Esophagus muscularis mucosa (tissue), 4 donors: ENCODE measurements at regions not wholly inside any gene's neighbourhood (a gene's known extent, or its start where the extent isn't known, plus 50 kb on each side); places are given as distances from the start of the nearest gene placed in this dataset.

ENCODE experiments used
- DNase-seq: peaks from one replicate; pipeline ENCODE4 v3.0.0-alpha.2; 2017; ENCODE audit errors: extremely low spot score
- H3K27ac ChIP-seq, 4 donors: fragments of 200-600 bp; sonication (generic); replicated peaks in 1 of 4; 1 replicate in 3 of 4; 2 replicates in 1 of 4; pipeline ENCODE4 v1.5.1; 2016 to 2019; ENCODE audit warnings: mild to moderate bottlenecking in 1 of 4
- H3K27me3 ChIP-seq, 4 donors: fragments of 200-600 bp; sonication (generic); one replicate each; pipeline versions ENCODE4 v1.5.1 to v1.6.0; 2016 to 2019
- H3K36me3 ChIP-seq, 4 donors: fragments of 200-600 bp; sonication (generic); one replicate each; pipeline ENCODE4 v1.5.1; 2016 to 2019
- H3K4me1 ChIP-seq, 4 donors: fragments of 200-600 bp; sonication (generic); one replicate each; pipeline ENCODE4 v1.5.1; 2016 to 2019
- H3K4me3 ChIP-seq, 4 donors: fragments of 200-600 bp; sonication (generic); 1 replicate in 2 of 4; 2 replicates in 2 of 4; pipeline ENCODE4 v1.5.1; 2016 to 2019; ENCODE audit warnings: mild to moderate bottlenecking in 4 of 4, moderate library complexity in 1 of 4
- H3K9me3 ChIP-seq, 4 donors: fragments of 200-600 bp; sonication (generic); 1 replicate in 3 of 4; 2 replicates in 1 of 4; pipeline ENCODE4 v1.5.1; 2016 to 2019
- CTCF ChIP-seq, 3 experiments: fragments of 200-600 bp in 2 of 3; fragments of 450-650 bp in 1 of 3; sonication (generic) in 2 of 3; IDR thresholded peaks; one replicate each; pipeline ENCODE4 v1.5.1; 2017 to 2019; ENCODE audit warnings: antibody characterized with exemption in 3 of 3, mild to moderate bottlenecking in 2 of 3, moderate library complexity in 1 of 3
- EP300 ChIP-seq: sonication (generic); formaldehyde crosslinking; IDR thresholded peaks from one replicate; pipeline ENCODE4 v1.6.1; 2017; ENCODE audit warnings: antibody characterized with exemption
- POLR2A ChIP-seq: fragments of 450-650 bp; IDR thresholded peaks from one replicate; pipeline ENCODE4 v1.6.1; 2017; ENCODE audit warnings: antibody characterized with exemption, moderate library complexity, mild to moderate bottlenecking, low read depth
- POLR2AphosphoS5 ChIP-seq, 2 donors: sonication (generic); formaldehyde crosslinking; IDR thresholded peaks; one replicate each; pipeline ENCODE4 v1.6.1; 2017; ENCODE audit warnings: antibody characterized with exemption in 2 of 2
- WGBS: methylation state at CpG from one replicate; pipeline ENCODE4 v1.1.5; 2018; 5-methylcytosine and 5-hydroxymethylcytosine counted together
- intact Hi-C: fragments of 100-400 bp; cut with DNase I; formaldehyde crosslinking; loops from one replicate; pipeline ENCODE4 v1.15.1; 2023

- H3K4me1 ChIP-seq = peaks cover 25 to 39% (median 34%) of the 10 kb centered on the region in 4 donors
- intact Hi-C loops = loop anchor here (5.0 to 10.0 kb wide), 3 partner anchors 290 to 550 kb away; no protein-coding TSS in a partner anchor
- no peaks in the 10 kb centered on the region for H3K9me3 ChIP-seq
- no peak for DNase-seq
- TF ChIP-seq POLR2AphosphoS5 (IDR thresholded peaks at IDR 0.05) (no peak), EP300 (no peak), POLR2A (no peak), CTCF (IDR thresholded peaks at IDR 0.05) (no peak)
- no peaks in the 10 kb centered on the region for H3K36me3 ChIP-seq
- no peak overlapping the region for H3K4me3 ChIP-seq
- peak overlapping the region; percentile 82 to 92 (median 86) for H3K27ac ChIP-seq
- 74% methylated on average over 3 of the region's 3 CpGs for WGBS
- no peaks in the 10 kb centered on the region for H3K27me3 ChIP-seq
Observed at GRCh38 chr5:67694810-67695191, 498.2 kb upstream of the CD180 start.

GRCh38 chr5:67693956-67694809 lies 497.6 kb upstream of the CD180 start:
- WGBS = 29% methylated on average over 6 of the region's 6 CpGs
- Histone ChIP-seq H3K4me3 (no peak overlapping the region), H3K4me1 (peaks cover 25 to 39% (median 34%) of the 10 kb centered on the region in 4 donors), H3K9me3 (no peaks in the 10 kb centered on the region), H3K27me3 (no peaks in the 10 kb centered on the region), H3K27ac (peak overlapping the region; percentile 85 to 92 (median 87)), H3K36me3 (no peaks in the 10 kb centered on the region)
- intact Hi-C loops = loop anchor here (5.0 to 10.0 kb wide), 3 partner anchors 291 to 551 kb away; no protein-coding TSS in a partner anchor
- TF ChIP-seq POLR2A = no peak
- TF ChIP-seq POLR2AphosphoS5 (IDR thresholded peaks at IDR 0.05) = peak; percentile 91 to 93
- TF ChIP-seq EP300 = peak; percentile 99
- no peak for TF ChIP-seq CTCF (IDR thresholded peaks at IDR 0.05)
- peak; percentile 97 for DNase-seq

- WGBS = 60% methylated on average over 1 of the region's 1 CpG
- TF ChIP-seq POLR2A = no peak
- TF ChIP-seq POLR2AphosphoS5 (IDR thresholded peaks at IDR 0.05) = no peak
- no peak for TF ChIP-seq EP300
- no peak for TF ChIP-seq CTCF (IDR thresholded peaks at IDR 0.05)
- Histone ChIP-seq H3K36me3 (no peaks in the 10 kb centered on the region), H3K27ac (no peak overlapping the region), H3K27me3 (no peaks in the 10 kb centered on the region), H3K9me3 (no peaks in the 10 kb centered on the region), H3K4me3 (no peak overlapping the region), H3K4me1 (peaks cover 0 to 6% (median 0%) of the 10 kb centered on the region in 4 donors)
- DNase-seq = no peak
- intact Hi-C loops = no loop called here
Observed at GRCh38 chr5:67686746-67687145, 490.1 kb upstream of the CD180 start.

DNA sequence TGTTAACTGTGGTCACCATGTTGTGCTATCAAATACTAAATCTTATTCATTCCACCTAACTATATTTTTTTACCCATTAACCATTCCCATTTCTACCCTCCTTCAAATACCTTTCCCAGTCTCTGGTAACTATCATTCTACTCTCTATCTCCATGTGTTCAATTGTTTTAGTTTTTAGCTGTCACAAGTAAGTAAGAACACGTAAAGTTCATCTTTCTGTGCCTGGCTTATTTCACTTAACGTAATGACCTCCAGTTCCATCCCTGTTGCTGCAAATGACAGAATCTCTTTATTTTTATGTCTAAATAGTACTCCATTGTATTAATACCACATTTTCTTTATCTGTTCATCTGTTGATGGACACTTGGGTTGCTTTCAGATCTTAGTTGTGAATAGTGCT lies 485.1 kb upstream of the CD180 start:
- 73% methylated on average over 2 of the region's 2 CpGs for WGBS
- intact Hi-C loops = no loop called here
- Histone ChIP-seq H3K27me3 (no peaks in the 10 kb centered on the region), H3K4me1 (peaks cover 0 to 33% (median 32%) of the 10 kb centered on the region in 4 donors), H3K4me3 (no peak overlapping the region), H3K9me3 (no peaks in the 10 kb centered on the region), H3K36me3 (no peaks in the 10 kb centered on the region), H3K27ac (peak overlapping the region in 3 of 4 donors; percentile 49 to 83 (median 77))
- no peak for DNase-seq
- no peak for TF ChIP-seq POLR2AphosphoS5 (IDR thresholded peaks at IDR 0.05)
- no peak for TF ChIP-seq CTCF (IDR thresholded peaks at IDR 0.05)
- TF ChIP-seq POLR2A = no peak
- no peak for TF ChIP-seq EP300
